PC-9 (cell line): ENCODE measurements at regions not wholly inside any gene's neighbourhood (a gene's known extent, or its start where the extent isn't known, plus 50 kb on each side); places are given as distances from the start of the nearest gene placed in this dataset.

Experiments
- BruUV-seq: library from RNA; stranded (reverse); fragments of 400-500 nt; replicated peaks from 2 replicates; lab custom pipeline; 2021; lab: Mats Ljungman, UMichigan
- CTCF ChIA-PET: fragments of 300-600 bp; sonication (Branson Sonifier 250); formaldehyde crosslinking; loops from one replicate; lab custom pipeline; 2022; ENCODE audit warnings: antibody characterized with exemption; lab: Charles Lee
- POLR2A ChIA-PET: fragments of 300-600 bp; sonication (Branson Sonifier 250); formaldehyde crosslinking; loops from one replicate; lab custom pipeline; 2022; ENCODE audit warnings: antibody characterized with exemption; ENCODE audit not compliant: unreplicated experiment; lab: Charles Lee
- DNase-seq, 2 experiments: peaks; one replicate each; pipeline versions ENCODE4 v3.0.0 to v3.0.0-alpha.2; 2015 to 2022; ENCODE audit warnings: mixed read lengths in 1 of 2
- H2AFZ ChIP-seq: fragments of 200-600 bp; sonication (generic); 2 replicates; pipeline ENCODE4 v1.8.1; 2017; ENCODE audit warnings: antibody characterized with exemption
- H3F3A ChIP-seq: fragments of 200-600 bp; sonication (generic); 2 replicates; pipeline ENCODE4 v1.8.1; 2017; ENCODE audit warnings: antibody characterized with exemption, mild to moderate bottlenecking, low read depth; ENCODE audit not compliant: insufficient read depth
- H3K27ac ChIP-seq: fragments of 200-600 bp; sonication (generic); 2 replicates; pipeline ENCODE4 v1.6.1; 2016; ENCODE audit warnings: mixed run types
- H3K27me3 ChIP-seq: fragments of 200-600 bp; sonication (generic); 2 replicates; pipeline ENCODE4 v1.6.1; 2016; ENCODE audit warnings: low read depth, mixed run types; ENCODE audit not compliant: insufficient read depth
- H3K36me3 ChIP-seq: fragments of 200-600 bp; sonication (generic); 2 replicates; pipeline ENCODE4 v1.6.1; 2016; ENCODE audit warnings: low read depth, mixed run types
- H3K4me1 ChIP-seq: fragments of 200-600 bp; sonication (generic); replicated peaks from 2 replicates; pipeline ENCODE4 v1.6.1; 2016; ENCODE audit warnings: mixed run types; ENCODE audit not compliant: insufficient read depth
- H3K4me2 ChIP-seq: fragments of 200-600 bp; sonication (generic); 2 replicates; pipeline ENCODE4 v1.6.1; 2017; ENCODE audit warnings: mixed run types
- H3K4me3 ChIP-seq: fragments of 200-600 bp; sonication (generic); 2 replicates; pipeline ENCODE4 v1.6.1; 2016; ENCODE audit warnings: mixed run types
- H3K79me2 ChIP-seq: fragments of 200-600 bp; sonication (generic); 2 replicates; pipeline ENCODE4 v1.6.1; 2017; ENCODE audit warnings: low read depth, mixed run types
- H3K9me2 ChIP-seq: fragments of 200-600 bp; sonication (generic); 2 replicates; pipeline ENCODE4 v1.8.1; 2017; ENCODE audit warnings: mild to moderate bottlenecking; ENCODE audit not compliant: insufficient read depth
- H3K9me3 ChIP-seq: fragments of 200-600 bp; sonication (generic); 2 replicates; pipeline ENCODE4 v1.8.1; 2016; ENCODE audit warnings: low read depth; ENCODE audit not compliant: insufficient read depth
- H4K20me1 ChIP-seq: fragments of 200-600 bp; sonication (generic); 2 replicates; pipeline ENCODE4 v1.8.1; 2017; ENCODE audit not compliant: insufficient read depth
- EZH2 ChIP-seq: fragments of 200-600 bp; sonication (generic); IDR thresholded peaks from 2 replicates; pipeline ENCODE4 v1.8.0; 2017; ENCODE audit warnings: antibody characterized with exemption, low read depth
- intact Hi-C: fragments of 100-400 bp; cut with micrococcal nuclease; formaldehyde crosslinking; loops from one replicate; pipeline ENCODE4 v1.10.0; 2022; ENCODE audit not compliant: unreplicated experiment
- TF ChIP-seq, protein P1 (sequence below): fragments of 200-600 bp; sonication (generic); conservative IDR thresholded peaks from 2 replicates; pipeline ENCODE4 v1.6.1; 2017; ENCODE audit warnings: mixed run types, antibody characterized with exemption, mild to moderate bottlenecking, moderate library complexity

DNA sequence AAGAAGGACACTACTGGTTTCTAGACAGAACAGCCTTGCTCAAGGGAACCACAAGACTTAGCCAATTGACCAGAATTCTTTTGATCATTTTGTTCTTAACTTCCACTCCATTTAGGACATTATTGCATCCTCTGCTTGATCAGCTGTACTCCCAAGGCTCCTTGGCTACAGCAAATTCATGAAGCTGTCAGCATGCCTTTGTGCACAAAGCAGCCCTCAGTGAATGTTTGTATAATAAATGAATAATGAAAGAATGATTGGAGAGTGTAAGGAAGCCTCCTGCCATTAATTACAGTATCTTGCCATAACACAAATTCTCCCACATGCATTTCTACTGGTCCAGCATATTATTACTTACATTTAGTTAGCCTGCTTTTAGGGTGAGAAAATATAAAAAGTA, 449.6 kb downstream of the SLCO4C1 start:
- H3K79me2 ChIP-seq, result no peaks in the 10 kb centered on the region
- H3K9me2 ChIP-seq, result no peaks in the 10 kb centered on the region
- intact Hi-C loops, result no loop called here
- ChIA-PET CTCF (no interaction called here), POLR2A (no interaction called here)
- H2AFZ ChIP-seq, result no peak overlapping the region
- BruUV-seq, result no TSS peak
- H3K4me2 ChIP-seq, result no peak overlapping the region
- H3K36me3 ChIP-seq, result no peaks in the 10 kb centered on the region
- H3K27me3 ChIP-seq, result no peaks in the 10 kb centered on the region
- H3K4me3 ChIP-seq, result no peak overlapping the region
- H4K20me1 ChIP-seq, result no peaks in the 10 kb centered on the region
- no peak for TF ChIP-seq EZH2
- no peak overlapping the region for H3K27ac ChIP-seq
- no peak for DNase-seq
- H3F3A ChIP-seq, result no peaks in the 10 kb centered on the region
- no peaks in the 10 kb centered on the region for H3K9me3 ChIP-seq
- H3K4me1 ChIP-seq, result no peaks in the 10 kb centered on the region

DNA sequence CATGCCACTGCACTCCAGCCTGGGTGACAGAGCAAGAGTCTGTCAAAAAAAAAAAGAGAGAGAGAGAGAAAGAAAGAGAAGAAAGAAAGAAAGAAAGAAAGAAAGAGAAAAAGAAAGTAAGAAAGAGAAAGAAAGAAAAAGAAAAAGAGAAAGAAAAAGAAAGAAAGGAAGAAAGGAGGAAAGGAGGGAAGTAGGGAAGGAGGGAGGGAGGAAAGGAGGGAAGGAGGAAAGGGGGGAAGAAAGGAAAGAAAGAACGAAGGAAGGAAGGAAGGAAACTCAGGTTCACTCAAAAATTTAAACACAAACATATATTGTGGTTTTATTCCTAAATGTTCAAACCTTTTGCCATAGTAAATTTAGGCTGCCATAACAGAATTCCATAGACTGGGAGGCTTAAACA, 453.0 kb downstream of the SLCO4C1 start:
- no peaks in the 10 kb centered on the region for H3K9me3 ChIP-seq
- no peak overlapping the region for H3K4me3 ChIP-seq
- intact Hi-C loops, result no loop called here
- no peaks in the 10 kb centered on the region for H4K20me1 ChIP-seq
- TF ChIP-seq EZH2, result no peak
- TF ChIP-seq, protein P1, sequence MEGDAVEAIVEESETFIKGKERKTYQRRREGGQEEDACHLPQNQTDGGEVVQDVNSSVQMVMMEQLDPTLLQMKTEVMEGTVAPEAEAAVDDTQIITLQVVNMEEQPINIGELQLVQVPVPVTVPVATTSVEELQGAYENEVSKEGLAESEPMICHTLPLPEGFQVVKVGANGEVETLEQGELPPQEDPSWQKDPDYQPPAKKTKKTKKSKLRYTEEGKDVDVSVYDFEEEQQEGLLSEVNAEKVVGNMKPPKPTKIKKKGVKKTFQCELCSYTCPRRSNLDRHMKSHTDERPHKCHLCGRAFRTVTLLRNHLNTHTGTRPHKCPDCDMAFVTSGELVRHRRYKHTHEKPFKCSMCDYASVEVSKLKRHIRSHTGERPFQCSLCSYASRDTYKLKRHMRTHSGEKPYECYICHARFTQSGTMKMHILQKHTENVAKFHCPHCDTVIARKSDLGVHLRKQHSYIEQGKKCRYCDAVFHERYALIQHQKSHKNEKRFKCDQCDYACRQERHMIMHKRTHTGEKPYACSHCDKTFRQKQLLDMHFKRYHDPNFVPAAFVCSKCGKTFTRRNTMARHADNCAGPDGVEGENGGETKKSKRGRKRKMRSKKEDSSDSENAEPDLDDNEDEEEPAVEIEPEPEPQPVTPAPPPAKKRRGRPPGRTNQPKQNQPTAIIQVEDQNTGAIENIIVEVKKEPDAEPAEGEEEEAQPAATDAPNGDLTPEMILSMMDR, result no peak
- no peak for DNase-seq
- POLR2A ChIA-PET, result no interaction called here
- H3F3A ChIP-seq, result no peaks in the 10 kb centered on the region
- H3K4me2 ChIP-seq, result no peak overlapping the region
- H3K27ac ChIP-seq, result no peak overlapping the region
- no peaks in the 10 kb centered on the region for H3K9me2 ChIP-seq
- H3K79me2 ChIP-seq, result no peaks in the 10 kb centered on the region
- no peak overlapping the region for H2AFZ ChIP-seq
- H3K4me1 ChIP-seq, result no peaks in the 10 kb centered on the region
- H3K27me3 ChIP-seq, result no peaks in the 10 kb centered on the region
- no TSS peak for BruUV-seq
- CTCF ChIA-PET, result no interaction called here
- H3K36me3 ChIP-seq, result no peaks in the 10 kb centered on the region

DNA sequence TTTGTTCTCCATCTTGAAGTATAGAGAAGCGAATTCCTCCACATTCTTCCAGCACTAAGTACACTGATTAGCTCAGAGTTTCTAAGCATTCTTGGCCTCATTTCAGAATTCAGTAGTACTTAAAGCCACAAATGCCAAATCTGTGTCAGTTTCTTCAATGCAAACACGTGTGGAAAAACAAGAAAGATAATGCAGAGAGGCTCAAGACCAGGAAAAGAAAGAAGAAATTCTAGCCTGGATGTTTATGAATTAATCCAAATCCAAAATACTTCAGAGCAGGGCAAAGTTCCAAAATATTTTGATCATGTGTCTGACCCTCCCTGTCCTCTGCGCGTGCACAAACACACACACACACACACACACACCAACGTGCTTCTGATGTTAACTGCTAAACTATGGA, 457.6 kb downstream of the SLCO4C1 start:
- no peaks in the 10 kb centered on the region for H3K36me3 ChIP-seq
- H3K4me2 ChIP-seq, result no peak overlapping the region
- H3K9me2 ChIP-seq, result no peaks in the 10 kb centered on the region
- intact Hi-C loops, result no loop called here
- H4K20me1 ChIP-seq, result no peaks in the 10 kb centered on the region
- ChIA-PET POLR2A (interaction anchor here (0.7 kb wide), 1 partner anchor 915 kb away, joined by 5 read pairs; no protein-coding TSS in a partner anchor), CTCF (no interaction called here)
- no peaks in the 10 kb centered on the region for H3K4me1 ChIP-seq
- no peak overlapping the region for H3K4me3 ChIP-seq
- no peak overlapping the region for H3K27ac ChIP-seq
- H3K9me3 ChIP-seq, result no peaks in the 10 kb centered on the region
- no peaks in the 10 kb centered on the region for H3F3A ChIP-seq
- no peaks in the 10 kb centered on the region for H3K27me3 ChIP-seq
- TF ChIP-seq EZH2, result no peak
- TF ChIP-seq, protein P1, result no peak
- no TSS peak for BruUV-seq
- no peaks in the 10 kb centered on the region for H3K79me2 ChIP-seq
- DNase-seq, result no peak
- H2AFZ ChIP-seq, result no peak overlapping the region

DNA sequence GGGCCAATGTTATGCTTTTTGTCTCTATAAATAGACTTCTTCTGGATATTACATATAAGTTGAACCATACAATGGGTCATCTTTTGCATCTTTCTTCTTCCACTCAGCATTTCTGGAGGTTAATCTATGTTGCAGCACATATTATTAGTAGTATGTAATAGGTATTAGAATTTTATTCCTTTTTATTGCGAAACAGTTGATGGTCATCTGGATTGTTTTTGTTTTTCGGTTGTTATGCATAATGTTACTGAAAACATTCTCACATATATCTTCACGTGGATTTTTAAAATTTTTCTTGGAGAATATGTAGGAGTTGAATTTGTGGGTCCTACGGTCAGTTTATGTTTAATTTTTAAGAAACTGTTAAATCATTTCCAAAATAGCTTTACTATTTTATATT, 466.8 kb downstream of the SLCO4C1 start:
- TF ChIP-seq EZH2, result no peak
- TF ChIP-seq, protein P1, result no peak
- intact Hi-C loops, result no loop called here
- ChIA-PET POLR2A (no interaction called here), CTCF (no interaction called here)
- no peak for DNase-seq
- no TSS peak for BruUV-seq
- Histone ChIP-seq H3K27ac (no peak overlapping the region), H3K4me3 (no peak overlapping the region), H3K36me3 (no peaks in the 10 kb centered on the region), H2AFZ (no peak overlapping the region), H3K9me3 (no peaks in the 10 kb centered on the region), H3K9me2 (no peaks in the 10 kb centered on the region), H3K27me3 (no peaks in the 10 kb centered on the region), H3F3A (no peaks in the 10 kb centered on the region), H4K20me1 (no peaks in the 10 kb centered on the region), H3K79me2 (no peaks in the 10 kb centered on the region), H3K4me2 (no peak overlapping the region), H3K4me1 (no peaks in the 10 kb centered on the region)
